B cell (primary cell): ENCODE measurements at regions not wholly inside any gene's neighbourhood (a gene's known extent, or its start where the extent isn't known, plus 50 kb on each side); places are given as distances from the start of the nearest gene placed in this dataset.

Experiments used
- EZH2 ChIP-seq: IDR thresholded peaks from 2 replicates; pipeline ENCODE4 v1.6.1; 2012; ENCODE audit warnings: borderline replicate concordance, low read depth, mild to moderate bottlenecking, moderate library complexity, low read length; ENCODE audit not compliant: insufficient read depth, poor library complexity, severe bottlenecking
- TF ChIP-seq, protein P1 (sequence below): fragments of 200-600 bp; IDR thresholded peaks from one replicate; pipeline ENCODE4 v1.8.0; 2022; ENCODE audit warnings: antibody characterized with exemption, mild to moderate bottlenecking

DNA sequence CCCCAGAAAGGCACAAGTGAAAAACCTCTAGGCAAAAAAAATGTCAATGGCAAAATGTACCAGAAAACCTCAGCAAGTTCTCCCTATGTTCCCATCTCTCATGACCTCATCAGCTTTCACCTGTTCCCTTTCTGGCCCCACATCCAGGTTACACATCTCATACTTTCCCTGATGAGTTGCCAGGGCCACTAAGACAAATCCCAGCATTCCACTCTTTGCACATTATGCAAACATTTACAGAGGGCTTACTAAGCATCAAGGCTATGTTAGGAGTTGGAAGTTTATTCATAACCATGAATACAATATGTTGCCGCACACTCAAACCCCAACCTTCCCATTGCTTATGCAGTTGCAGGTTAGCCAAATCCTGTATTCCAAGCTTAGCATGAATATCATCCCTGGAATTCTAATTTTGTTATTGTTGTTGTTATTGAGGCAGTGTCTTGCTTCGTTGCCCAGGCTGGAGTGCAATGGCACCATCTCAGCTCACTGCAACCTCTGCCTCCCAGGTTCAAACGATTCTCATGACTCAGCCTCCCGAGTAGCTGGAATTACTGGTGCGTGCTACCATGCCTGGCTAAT, 129.3 kb upstream of the UBE2E2 start:
- TF ChIP-seq EZH2, result no peak
- TF ChIP-seq, protein P1, sequence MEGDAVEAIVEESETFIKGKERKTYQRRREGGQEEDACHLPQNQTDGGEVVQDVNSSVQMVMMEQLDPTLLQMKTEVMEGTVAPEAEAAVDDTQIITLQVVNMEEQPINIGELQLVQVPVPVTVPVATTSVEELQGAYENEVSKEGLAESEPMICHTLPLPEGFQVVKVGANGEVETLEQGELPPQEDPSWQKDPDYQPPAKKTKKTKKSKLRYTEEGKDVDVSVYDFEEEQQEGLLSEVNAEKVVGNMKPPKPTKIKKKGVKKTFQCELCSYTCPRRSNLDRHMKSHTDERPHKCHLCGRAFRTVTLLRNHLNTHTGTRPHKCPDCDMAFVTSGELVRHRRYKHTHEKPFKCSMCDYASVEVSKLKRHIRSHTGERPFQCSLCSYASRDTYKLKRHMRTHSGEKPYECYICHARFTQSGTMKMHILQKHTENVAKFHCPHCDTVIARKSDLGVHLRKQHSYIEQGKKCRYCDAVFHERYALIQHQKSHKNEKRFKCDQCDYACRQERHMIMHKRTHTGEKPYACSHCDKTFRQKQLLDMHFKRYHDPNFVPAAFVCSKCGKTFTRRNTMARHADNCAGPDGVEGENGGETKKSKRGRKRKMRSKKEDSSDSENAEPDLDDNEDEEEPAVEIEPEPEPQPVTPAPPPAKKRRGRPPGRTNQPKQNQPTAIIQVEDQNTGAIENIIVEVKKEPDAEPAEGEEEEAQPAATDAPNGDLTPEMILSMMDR, result no peak
